ENCODE measurements at regions not wholly inside any gene's neighbourhood (a gene's known extent, or its start where the extent isn't known, plus 50 kb on each side); places are given as distances from the start of the nearest gene placed in this dataset.

DNA sequence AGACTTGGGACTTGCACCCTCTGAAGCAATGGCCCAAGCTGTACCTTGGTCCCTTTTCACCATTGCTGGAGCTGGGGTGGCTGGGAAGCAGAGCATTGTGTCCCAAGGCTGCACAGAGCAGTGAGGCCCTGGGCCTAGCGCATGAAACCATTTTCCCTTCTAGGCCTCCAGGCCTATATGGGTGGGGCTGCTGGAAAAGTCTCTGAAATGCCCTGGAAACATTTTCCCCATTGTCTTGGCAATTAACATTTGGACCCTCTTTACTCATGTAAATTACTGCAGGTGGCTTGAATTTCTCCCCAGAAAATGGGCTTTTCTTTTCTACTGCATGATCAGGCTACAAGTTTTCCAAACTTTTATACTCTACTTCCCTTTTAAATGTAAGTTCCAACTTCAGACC is 510.5 kb downstream of the SLITRK6 start:
- Histone ChIP-seq H3K27ac (no peak overlapping the region), H3K9me3 (replicated peaks in 1 of 3) (no peaks in the 10 kb centered on the region), H3K27me3 (no peaks in the 10 kb centered on the region), H3K4me3 (no peak overlapping the region), H3K4me1 (replicated peaks in 1 of 2) (no peaks in the 10 kb centered on the region), H3K36me3 (replicated peaks in 1 of 2) (no peaks in the 10 kb centered on the region)
- intact Hi-C loops (cut with DNase I), result no loop called here
- 88 to 100% (median 100%) methylated on average over 1 of the region's 1 CpG; no CpG with 5 or more reads in 1 of the 4 donors for WGBS, 4 donors
- no peak for TF ChIP-seq POLR2A (IDR thresholded peaks at IDR 0.05)
- TF ChIP-seq, protein P1, sequence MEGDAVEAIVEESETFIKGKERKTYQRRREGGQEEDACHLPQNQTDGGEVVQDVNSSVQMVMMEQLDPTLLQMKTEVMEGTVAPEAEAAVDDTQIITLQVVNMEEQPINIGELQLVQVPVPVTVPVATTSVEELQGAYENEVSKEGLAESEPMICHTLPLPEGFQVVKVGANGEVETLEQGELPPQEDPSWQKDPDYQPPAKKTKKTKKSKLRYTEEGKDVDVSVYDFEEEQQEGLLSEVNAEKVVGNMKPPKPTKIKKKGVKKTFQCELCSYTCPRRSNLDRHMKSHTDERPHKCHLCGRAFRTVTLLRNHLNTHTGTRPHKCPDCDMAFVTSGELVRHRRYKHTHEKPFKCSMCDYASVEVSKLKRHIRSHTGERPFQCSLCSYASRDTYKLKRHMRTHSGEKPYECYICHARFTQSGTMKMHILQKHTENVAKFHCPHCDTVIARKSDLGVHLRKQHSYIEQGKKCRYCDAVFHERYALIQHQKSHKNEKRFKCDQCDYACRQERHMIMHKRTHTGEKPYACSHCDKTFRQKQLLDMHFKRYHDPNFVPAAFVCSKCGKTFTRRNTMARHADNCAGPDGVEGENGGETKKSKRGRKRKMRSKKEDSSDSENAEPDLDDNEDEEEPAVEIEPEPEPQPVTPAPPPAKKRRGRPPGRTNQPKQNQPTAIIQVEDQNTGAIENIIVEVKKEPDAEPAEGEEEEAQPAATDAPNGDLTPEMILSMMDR (IDR thresholded peaks at IDR 0.05), result no peak
- DNase-seq, result no peak

DNA sequence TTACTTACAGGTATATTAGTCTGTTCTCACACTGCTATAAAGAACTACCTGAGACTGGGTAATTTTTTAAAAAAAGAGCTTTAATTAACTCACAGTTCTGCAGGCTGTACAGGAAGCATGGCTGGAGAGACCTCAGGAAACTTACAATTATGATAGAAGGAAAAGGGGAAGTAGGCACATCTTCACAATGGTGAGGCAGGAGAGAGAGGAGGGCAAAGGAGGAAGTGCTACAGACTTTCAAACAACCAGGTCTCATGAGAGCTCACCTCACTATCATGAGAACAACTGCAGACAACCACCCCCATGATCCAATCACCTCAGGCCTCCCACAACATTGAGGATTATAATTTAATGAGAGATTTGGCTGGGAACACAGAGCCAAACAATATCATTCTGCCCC is 511.7 kb downstream of the SLITRK6 start:
- Histone ChIP-seq H3K9me3 (replicated peaks in 1 of 3) (no peaks in the 10 kb centered on the region), H3K4me1 (replicated peaks in 1 of 2) (no peaks in the 10 kb centered on the region), H3K27me3 (no peaks in the 10 kb centered on the region), H3K4me3 (no peak overlapping the region), H3K27ac (no peak overlapping the region), H3K36me3 (replicated peaks in 1 of 2) (no peaks in the 10 kb centered on the region)
- no peak for DNase-seq
- intact Hi-C loops (cut with DNase I), result no loop called here
- TF ChIP-seq POLR2A (IDR thresholded peaks at IDR 0.05), result no peak
- TF ChIP-seq, protein P1 (IDR thresholded peaks at IDR 0.05), result no peak

DNA sequence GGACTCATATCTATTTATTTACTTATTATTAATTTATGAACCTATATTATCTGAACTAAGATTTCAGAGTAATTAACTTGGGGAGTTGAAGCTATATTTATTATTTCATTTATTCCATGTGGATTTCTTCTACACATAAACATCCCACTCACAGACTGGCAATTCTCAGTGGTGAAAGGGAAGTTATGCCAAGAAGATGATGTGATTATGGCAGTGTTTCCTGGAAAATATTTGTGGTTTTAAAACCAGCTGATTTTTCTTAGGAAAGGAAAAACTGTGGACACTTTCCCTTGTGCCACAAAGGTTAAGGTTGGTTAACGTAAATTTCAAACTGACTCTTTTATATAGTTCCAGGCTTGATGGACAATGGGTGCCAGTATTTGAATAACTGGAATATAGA is 513.1 kb downstream of the SLITRK6 start:
- DNase-seq, result no peak
- 90 to 93% (median 92%) methylated on average over 1 of the region's 1 CpG for WGBS, 4 donors
- no peak for TF ChIP-seq POLR2A (IDR thresholded peaks at IDR 0.05)
- TF ChIP-seq, protein P1 (IDR thresholded peaks at IDR 0.05), result no peak
- intact Hi-C loops (cut with DNase I), result no loop called here
- no peak overlapping the region for H3K27ac ChIP-seq
- no peaks in the 10 kb centered on the region for H3K9me3 ChIP-seq (replicated peaks in 1 of 3)
- no peak overlapping the region for H3K4me3 ChIP-seq
- H3K27me3 ChIP-seq, result no peaks in the 10 kb centered on the region
- H3K4me1 ChIP-seq (replicated peaks in 1 of 2), result no peaks in the 10 kb centered on the region
- H3K36me3 ChIP-seq (replicated peaks in 1 of 2), result no peaks in the 10 kb centered on the region

DNA sequence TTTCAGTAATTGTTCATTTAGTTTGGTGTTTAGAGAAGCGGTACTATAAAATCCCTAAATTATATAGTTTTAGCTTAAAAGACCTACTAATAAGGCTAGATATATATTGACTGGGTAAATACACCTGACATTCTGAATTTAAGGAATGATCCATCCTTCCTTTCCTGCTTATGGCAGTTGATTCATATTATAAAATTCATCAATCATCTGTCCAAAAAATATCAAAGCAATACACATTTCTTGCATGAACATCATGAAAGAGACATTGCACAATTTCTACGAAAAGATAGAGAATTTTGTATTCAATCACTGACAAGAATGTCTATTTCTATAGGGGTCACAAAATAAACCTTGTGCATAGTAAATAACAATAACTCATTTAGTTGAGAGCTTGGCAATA is 514.9 kb downstream of the SLITRK6 start:
- no peak for TF ChIP-seq POLR2A (IDR thresholded peaks at IDR 0.05)
- TF ChIP-seq, protein P1 (IDR thresholded peaks at IDR 0.05), result no peak
- WGBS, 4 donors, result 75 to 81% (median 79%) methylated on average over 2 of the region's 2 CpGs
- Histone ChIP-seq H3K9me3 (replicated peaks in 1 of 3) (no peaks in the 10 kb centered on the region), H3K4me3 (no peak overlapping the region), H3K27me3 (no peaks in the 10 kb centered on the region), H3K4me1 (replicated peaks in 1 of 2) (no peaks in the 10 kb centered on the region), H3K27ac (no peak overlapping the region), H3K36me3 (replicated peaks in 1 of 2) (no peaks in the 10 kb centered on the region)
- intact Hi-C loops (cut with DNase I), result no loop called here
- DNase-seq, result no peak

Measured in adrenal gland (tissue), 9 donors.